Posterior vena cava (tissue), 2 donors: ENCODE measurements at regions not wholly inside any gene's neighbourhood (a gene's known extent, or its start where the extent isn't known, plus 50 kb on each side); places are given as distances from the start of the nearest gene placed in this dataset.
A peak's percentile ranks its signal among the peaks of the same experiment; 100 is the strongest.
"Not testable (repeated sequence)": the region's sequence is repeated elsewhere in the genome, so short reads cannot be mapped to it uniquely, and the experiment has no call there.

Experiments used
- DNase-seq: peaks from one replicate; pipeline ENCODE4 v3.0.0-alpha.2; 2020; ENCODE audit warnings: low spot score
- intact Hi-C, 2 donors: fragments of 100-400 bp; cut with DNase I; formaldehyde crosslinking; loops; one replicate each; pipeline versions ENCODE4 v1.14.1 to v1.14.2; 2022 to 2023
- donor health status: DM: yes; HTN: yes; CAD: no.
- donor health status: DM: yes; HTN: yes; CAD: no.

DNA sequence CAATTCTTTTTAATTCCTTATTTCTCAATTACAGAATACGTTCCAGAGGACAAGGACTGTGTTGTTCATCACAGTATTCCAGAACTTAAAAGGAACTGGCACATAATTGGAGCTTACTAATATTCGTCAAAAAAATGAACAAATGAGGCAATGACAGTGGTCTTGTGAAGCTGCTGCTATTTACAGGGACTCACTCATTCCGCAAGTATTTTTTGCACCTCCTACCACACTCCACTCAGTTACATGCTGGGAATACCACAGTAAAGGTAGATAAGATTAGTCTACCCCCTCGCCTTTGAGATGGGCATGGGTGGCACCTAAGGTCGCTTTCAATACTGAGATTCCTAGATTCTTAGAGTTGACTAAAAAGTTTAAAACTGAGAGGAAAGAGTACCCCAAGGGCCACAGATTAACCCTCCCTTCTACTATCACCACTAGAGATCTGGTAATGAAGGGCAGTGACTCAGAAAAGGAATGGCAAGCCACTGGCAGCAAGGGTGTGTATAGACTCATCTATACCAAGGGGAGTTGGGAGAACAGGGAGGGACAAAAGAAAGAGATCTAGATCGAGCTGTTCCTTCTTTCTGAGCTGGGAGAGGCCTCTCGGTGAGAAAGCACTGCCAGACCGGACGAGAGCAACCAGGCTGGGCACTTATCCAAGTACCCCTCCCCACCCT is 85.0 kb downstream of the RPL27A start:
- no peak for DNase-seq
- intact Hi-C loops, result loop anchor here in 1 of 2 donors (5.0 kb wide), 1 partner anchor 60 kb away; no protein-coding TSS in a partner anchor

DNA sequence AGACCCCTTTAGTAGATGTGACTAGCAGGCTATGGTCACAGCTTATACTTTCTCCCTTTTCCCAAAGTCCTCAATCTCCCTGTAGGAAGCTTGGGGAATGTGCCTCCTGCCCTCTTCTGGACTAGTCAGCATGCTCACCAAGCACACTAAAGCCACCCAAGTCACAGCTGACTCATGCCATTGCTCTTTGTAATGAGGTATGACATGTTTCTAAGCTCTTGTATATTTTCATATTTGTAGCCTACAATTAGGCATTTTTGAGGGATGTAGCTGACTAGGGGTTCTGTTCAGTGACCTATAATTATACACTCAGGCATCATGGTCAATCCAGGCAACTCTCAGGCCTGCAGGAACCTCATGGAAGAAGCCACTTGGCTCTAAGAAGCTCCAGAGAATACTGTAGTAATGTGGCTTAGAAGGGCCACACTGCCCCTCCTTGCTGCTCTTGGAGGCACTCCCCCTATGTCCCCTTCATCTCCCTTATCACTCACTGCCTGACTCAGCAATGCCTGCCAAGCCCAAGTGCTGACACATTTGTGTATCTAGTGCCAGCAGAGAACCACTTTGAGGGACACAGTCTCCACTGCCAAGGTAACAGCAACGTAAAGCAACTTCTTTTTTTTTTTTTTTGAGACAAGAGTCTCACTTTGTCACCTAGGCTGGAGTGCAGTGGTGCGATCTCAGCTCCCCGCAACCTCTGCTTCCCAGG is 86.2 kb downstream of the RPL27A start:
- no peak for DNase-seq
- intact Hi-C loops, result loop anchor here in 1 of 2 donors (5.0 kb wide), 1 partner anchor 61 kb away; no protein-coding TSS in a partner anchor

- intact Hi-C loops, result no loop called here
- no peak for DNase-seq
These were observed 90.3 kb downstream of the RPL27A start for GRCh38 chr11:8772571-8773519.

DNA sequence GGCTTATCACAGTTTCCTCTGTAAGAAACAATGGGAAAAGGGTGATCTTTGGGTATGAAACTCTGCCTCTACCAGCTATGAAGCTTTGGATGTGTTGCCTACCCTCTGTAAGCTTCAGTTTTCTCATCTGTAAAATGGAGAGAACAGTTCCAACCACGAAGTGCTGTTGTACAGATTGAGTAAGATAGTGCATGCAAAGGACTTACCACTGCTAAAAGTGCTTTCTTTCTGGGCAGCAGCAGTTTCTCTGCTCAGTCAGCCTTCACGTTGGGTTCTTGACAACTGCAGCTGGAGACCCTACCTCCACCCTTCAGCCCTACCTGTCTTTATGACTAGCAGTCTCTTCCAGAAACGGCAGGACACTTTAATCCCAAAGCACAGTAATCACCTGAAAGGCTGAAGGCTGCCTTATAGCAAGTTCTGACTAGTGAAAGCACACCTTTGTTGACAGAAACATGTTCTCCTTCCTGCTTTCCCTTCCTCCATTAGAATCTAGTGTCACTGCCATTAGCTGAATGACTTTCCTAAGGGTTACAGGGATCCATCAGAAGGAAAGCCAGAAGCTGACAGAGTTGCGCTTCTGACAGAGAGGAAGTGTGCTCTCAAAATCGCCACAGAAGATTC is 91.4 kb downstream of the RPL27A start:
- intact Hi-C loops, result no loop called here
- DNase-seq, result no peak

- DNase-seq, intact Hi-C loops: not testable (repeated sequence)
These were observed 92.3 kb downstream of the RPL27A start for GRCh38 chr11:8774916-8775315.

GRCh38 chr11:8775332-8775731 is 92.7 kb downstream of the RPL27A start:
- no peak for DNase-seq
- intact Hi-C loops, result no loop called here

DNA sequence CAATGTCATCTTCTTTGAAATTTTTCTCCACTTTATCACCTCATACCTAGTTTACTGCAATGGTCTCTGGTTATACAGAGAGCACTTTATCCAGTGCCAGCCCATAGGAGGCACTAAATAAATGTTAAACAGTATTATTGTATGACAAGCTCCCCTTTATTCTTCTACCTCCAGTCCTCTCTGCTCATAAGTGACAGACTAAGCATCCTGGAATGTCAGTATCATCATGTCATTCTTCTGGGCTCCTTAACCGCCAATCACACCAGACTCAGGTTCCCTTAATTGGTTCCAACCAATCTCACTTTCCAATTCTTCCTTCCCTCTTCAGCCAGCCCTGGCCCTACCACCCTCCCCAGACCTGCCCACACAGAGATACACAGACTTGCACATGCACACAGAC is 93.1 kb downstream of the RPL27A start:
- no peak for DNase-seq
- intact Hi-C loops, result no loop called here

GRCh38 chr11:8776209-8776608 is 93.6 kb downstream of the RPL27A start:
- no peak for DNase-seq
- intact Hi-C loops, result no loop called here

- DNase-seq, result peak; percentile 93
- intact Hi-C loops, result no loop called here
These were observed 95.5 kb downstream of the RPL27A start for GRCh38 chr11:8777907-8778767.

- intact Hi-C loops, result no loop called here
These were observed 96.5 kb downstream of the RPL27A start for GRCh38 chr11:8779107-8779506.

DNA sequence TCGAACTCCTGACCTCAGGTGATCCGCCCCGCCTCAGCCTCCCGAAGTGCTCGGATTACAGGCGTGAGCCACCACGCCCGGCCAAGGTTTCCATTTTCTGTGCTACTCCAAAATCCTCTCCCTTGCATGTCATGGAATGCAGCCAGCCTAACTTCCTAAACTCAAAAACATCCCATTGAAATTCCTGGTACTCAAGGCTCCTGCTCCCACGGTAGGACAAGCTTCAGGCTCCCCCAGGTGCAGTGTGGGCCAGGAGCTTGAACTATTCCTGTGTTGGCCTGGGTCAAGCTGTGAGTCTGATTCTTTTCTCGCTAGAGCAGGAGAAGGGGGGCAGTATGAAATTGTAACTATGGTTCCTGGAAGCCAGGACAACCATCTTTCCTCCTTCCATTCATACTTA is 97.1 kb downstream of the RPL27A start:
- intact Hi-C loops, result no loop called here
- DNase-seq, result no peak

More at GRCh38 chr11:8779107-8779506, 96.5 kb downstream of the RPL27A start:
- no peak for DNase-seq

DNA sequence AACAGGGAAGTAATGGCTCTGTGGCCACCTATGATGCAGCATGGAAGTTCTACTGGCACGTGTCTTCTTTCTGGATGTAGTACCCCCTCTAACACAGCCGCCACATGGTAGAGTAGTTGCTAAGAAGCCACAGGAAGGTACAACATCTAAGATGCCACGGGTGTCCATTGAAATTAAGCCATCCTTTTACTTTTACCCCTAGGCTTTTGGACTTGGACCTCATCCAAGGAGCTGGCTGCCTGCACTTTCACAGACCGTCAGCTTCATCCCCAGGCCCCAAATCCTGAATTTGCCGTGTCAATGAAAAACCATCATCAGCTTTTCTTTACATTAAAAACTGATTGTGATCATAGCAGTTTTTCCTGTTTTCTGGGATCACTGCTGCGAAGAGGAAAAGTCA is 102.4 kb downstream of the RPL27A start:
- intact Hi-C loops, result no loop called here
- DNase-seq, result no peak

GRCh38 chr11:8785457-8785856 is 102.9 kb downstream of the RPL27A start:
- intact Hi-C loops, result no loop called here
- DNase-seq, result no peak

GRCh38 chr11:8785998-8786397 is 103.4 kb downstream of the RPL27A start:
- no peak for DNase-seq
- intact Hi-C loops, result no loop called here

DNA sequence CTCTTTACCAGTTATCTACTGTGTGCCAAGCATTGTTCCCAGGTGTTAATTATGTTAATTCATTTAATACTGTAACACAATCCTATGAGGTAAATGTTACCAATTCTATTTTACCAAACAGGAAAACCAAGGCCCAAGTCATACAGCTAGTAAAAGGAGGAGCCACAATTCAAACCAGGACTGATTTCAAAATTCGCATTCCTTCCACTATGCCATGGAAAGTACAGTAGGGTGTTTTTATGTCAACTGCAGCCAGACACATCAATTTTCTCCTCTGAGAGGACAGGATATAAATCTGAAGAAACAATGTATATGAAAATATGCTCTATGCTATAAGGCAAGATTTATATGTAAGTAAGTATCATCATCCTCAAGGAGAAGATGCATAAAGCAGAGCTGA is 104.3 kb downstream of the RPL27A start:
- DNase-seq, result no peak

DNA sequence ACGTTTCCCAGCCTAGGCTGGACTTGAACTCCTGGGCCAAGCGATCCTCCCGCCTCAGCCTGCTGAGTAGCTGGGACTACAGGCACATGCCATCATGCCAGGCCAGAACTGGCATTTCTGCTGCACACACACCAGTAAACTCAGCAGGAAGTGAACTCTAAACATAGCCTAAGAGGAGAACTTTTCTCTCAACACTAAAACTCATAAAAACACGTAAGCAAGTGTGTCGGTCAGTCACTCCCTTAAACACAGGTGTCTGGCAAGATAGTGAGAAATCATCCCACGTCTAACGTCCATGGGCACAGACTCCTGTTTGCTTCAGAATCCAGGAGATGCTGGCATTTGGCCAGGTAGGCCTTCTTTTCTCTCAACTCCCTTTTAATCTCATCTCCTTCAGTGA is 104.8 kb downstream of the RPL27A start:
- intact Hi-C loops, result no loop called here
- DNase-seq, result no peak

More for the DNA sequence above, 104.3 kb downstream of the RPL27A start:
- intact Hi-C loops, result no loop called here

DNA sequence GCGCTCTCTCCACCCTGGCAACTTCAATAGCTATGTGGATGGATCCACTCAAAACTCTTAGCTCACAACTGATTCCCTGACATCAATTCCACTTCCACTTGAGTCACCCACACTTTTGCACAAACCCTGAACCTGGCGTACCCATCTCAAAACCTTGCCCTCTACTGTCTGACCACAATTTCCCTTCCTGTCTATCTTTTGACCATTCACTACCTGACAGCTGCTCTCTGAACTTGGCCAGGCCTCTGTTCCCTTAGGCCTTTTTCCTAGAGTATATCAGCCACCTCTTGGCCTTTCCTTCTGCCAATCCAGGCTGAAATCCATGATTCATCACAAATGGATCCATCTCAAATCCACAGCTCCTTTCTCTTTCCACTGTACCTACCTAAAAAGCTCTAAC is 106.0 kb downstream of the RPL27A start:
- intact Hi-C loops, result no loop called here
- DNase-seq, result no peak

GRCh38 chr11:8789864-8790263 is 107.3 kb downstream of the RPL27A start:
- DNase-seq, result no peak
- intact Hi-C loops, result no loop called here

DNA sequence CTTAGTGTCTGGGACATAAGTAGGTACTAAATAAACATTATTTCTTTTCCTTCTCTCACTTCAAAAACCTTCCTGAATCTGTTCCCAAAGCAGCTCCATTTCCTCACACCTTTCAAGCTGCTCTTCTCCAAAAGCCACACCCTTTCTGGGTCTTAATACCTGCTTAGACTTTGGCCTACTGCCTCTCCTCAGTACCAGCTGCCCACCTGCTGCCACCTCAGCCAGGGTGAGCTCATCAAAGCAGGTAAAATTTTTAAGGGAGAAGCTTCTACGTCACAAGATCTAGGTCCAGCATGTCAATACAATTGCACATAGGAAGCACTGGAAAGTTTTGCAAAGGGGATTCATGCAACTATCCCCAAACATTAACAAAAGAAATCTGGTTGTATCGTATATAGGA is 108.4 kb downstream of the RPL27A start:
- intact Hi-C loops, result no loop called here
- no peak for DNase-seq
